RWPE1 (cell line): ENCODE measurements at regions not wholly inside any gene's neighbourhood (a gene's known extent, or its start where the extent isn't known, plus 50 kb on each side); places are given as distances from the start of the nearest gene placed in this dataset.
"Not testable (repeated sequence)": the region's sequence is repeated elsewhere in the genome, so short reads cannot be mapped to it uniquely, and the experiment has no call there.

Experiments used
- CTCF ChIA-PET: fragments of 350-600 bp; sonication (Branson Sonifier 250); formaldehyde crosslinking; extraction: SDS; loops from one replicate; lab custom pipeline; 2021; lab: Yijun Ruan, JAX
- POLR2A ChIA-PET: fragments of 400-600 bp; formaldehyde crosslinking; extraction: SDS; loops from one replicate; lab custom pipeline; 2020; ENCODE audit warnings: antibody characterized with exemption; ENCODE audit not compliant: low non-redundant PET; lab: Yijun Ruan, JAX
- DNase-seq: peaks from one replicate; pipeline ENCODE4 v3.0.0; 2012; ENCODE audit warnings: low spot score
- H3K27ac ChIP-seq: fragments of 450-650 bp; 2 replicates; pipeline ENCODE4 v1.5.1; 2017
- CTCF ChIP-seq: fragments of 450-650 bp; conservative IDR thresholded peaks from 2 replicates; pipeline ENCODE4 v1.5.1; 2017; ENCODE audit warnings: low read depth, mild to moderate bottlenecking

DNA sequence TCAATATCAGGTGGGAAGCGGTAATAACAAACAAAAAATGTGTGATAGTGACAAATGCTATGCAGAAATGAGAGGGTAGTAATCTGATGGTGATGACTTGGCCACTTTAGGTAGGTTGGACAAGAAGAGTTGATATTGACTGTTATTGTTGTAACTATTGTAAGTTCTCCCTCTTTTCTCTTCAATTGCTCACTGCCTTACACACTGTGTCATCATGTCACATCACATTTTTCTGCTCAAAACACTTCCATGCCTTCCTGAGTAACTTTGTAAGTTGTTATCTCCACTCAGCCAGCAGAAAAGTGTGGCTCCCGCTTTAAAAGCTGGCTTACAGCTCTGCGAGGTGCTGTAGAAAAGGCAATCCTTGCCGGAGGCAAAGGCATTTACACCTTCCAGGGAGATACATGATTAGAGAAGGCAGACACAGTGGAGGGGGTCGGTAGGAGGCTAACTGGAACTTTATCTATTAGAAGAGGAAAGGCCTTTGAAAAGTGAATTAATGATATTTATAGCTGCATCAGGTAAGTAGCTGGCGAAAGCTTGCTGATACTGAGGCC is 85.2 kb upstream of the CLINT1 start:
- no peak overlapping the region for H3K27ac ChIP-seq
- ChIA-PET POLR2A (no interaction called here), CTCF (interaction anchor here (0.6 kb wide), 3 partner anchors 29 to 152 kb away, joined by 3 to 4 read pairs (median 3); no protein-coding TSS in a partner anchor)
- TF ChIP-seq CTCF, result no peak
- no peak for DNase-seq

- DNase-seq, result no peak
- H3K27ac ChIP-seq, result no peak overlapping the region
- ChIA-PET POLR2A (no interaction called here), CTCF (interaction anchor here (0.6 kb wide), 1 partner anchor 433 kb away, joined by 4 read pairs; no protein-coding TSS in a partner anchor)
- no peak for TF ChIP-seq CTCF
Observed at GRCh38 chr5:157942595-157942994, 83.7 kb upstream of the CLINT1 start.

GRCh38 chr5:157941616-157942015 is 82.7 kb upstream of the CLINT1 start:
- POLR2A ChIA-PET, result no interaction called here

GRCh38 chr5:157938101-157938500 is 79.2 kb upstream of the CLINT1 start:
- CTCF ChIA-PET, result interaction anchor here (0.6 to 1.0 kb wide), 3 partner anchors 10 to 82 kb away, joined by 3 read pairs; no protein-coding TSS in a partner anchor
- POLR2A ChIA-PET, result not testable (repeated sequence)

More at GRCh38 chr5:157941616-157942015, 82.7 kb upstream of the CLINT1 start:
- H3K27ac ChIP-seq, result no peak overlapping the region
- no peak for TF ChIP-seq CTCF
- DNase-seq, result no peak
- CTCF ChIA-PET, result interaction anchor here (0.5 kb wide), 1 partner anchor 185 kb away, joined by 3 read pairs; no protein-coding TSS in a partner anchor

DNA sequence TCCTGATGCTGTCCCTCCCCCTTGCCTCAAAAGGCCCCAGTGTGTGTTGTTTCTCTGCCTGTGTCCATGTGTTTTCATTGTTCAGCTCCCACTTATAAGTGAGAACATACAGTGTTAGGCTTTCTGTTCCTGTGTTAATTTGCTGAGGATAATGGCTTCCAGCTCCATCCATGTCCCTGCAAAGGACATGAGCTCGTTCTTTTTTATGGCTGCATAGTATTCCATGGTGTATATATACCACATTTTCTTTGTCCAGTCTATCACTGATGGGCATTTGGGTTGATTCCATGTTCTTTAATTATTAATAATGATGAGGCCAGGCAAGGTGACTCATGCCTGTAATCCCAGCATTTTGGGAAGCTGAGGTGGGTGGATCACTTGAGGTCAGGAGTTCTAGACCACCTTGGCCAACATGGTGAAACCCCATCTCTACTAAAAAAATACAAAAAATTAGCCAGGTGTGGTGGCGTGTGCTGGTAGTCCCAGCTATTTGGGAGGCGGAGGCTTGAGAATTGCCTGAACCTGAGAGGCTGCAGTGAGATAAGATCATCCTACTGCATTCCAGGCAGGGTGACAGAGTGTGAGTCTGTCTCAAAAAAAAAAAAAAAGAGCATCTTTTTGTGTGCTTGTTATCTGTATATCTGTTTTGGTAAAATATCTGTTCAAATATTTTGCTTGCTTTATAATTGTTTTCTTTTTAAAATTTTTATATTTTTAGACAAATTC is 78.0 kb upstream of the CLINT1 start:
- CTCF ChIA-PET, result interaction anchor here (0.6 to 1.1 kb wide), 3 partner anchors 11 to 122 kb away, joined by 3 to 6 read pairs (median 3); no protein-coding TSS in a partner anchor
- H3K27ac ChIP-seq, POLR2A ChIA-PET, DNase-seq: not testable (repeated sequence)

More at GRCh38 chr5:157938101-157938500, 79.2 kb upstream of the CLINT1 start:
- not testable (repeated sequence) for DNase-seq, H3K27ac ChIP-seq

DNA sequence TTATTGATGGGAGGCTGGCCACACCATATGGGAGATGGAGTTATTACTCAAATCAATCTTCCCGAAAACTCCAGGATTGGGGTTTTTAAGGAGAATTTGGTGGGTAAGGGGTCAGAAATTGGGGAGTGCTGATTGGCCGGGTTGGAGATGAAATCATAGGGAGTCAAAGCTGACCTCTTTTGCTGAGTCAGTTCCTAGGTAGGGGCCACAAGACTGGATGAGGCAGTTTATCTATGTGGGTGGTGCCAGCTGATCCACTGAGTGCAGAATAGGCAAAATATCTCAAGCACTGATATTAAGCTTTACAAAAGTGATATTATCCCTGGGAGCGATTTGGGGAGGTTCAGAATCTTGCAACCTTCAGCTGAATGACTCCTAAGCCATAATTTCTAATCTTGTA is 75.7 kb upstream of the CLINT1 start:
- no peak overlapping the region for H3K27ac ChIP-seq

More for the DNA sequence above, 75.7 kb upstream of the CLINT1 start:
- TF ChIP-seq CTCF, result no peak
- ChIA-PET CTCF (interaction anchor here (0.6 kb wide), 1 partner anchor 60 kb away, joined by 3 read pairs; no protein-coding TSS in a partner anchor), POLR2A (no interaction called here)
- no peak for DNase-seq
